ENCODE measurements at regions not wholly inside any gene's neighbourhood (a gene's known extent, or its start where the extent isn't known, plus 50 kb on each side); places are given as distances from the start of the nearest gene placed in this dataset.

- H3K4me2 ChIP-seq (ENCODE audit: low read length) = peak overlapping the region; percentile 55
- H3K9me3 ChIP-seq (ENCODE audit: low read length) = no peaks in the 10 kb centered on the region
- H3K4me3 ChIP-seq (ENCODE audit: low read length) = peak overlapping the region; percentile 37
- H3K9me2 ChIP-seq (ENCODE audit: insufficient read depth, low read length) = no peaks in the 10 kb centered on the region
- no peaks in the 10 kb centered on the region for H3K36me3 ChIP-seq (ENCODE audit: insufficient read depth, low read length)
- TF ChIP-seq TAF1 (IDR thresholded peaks at IDR 0.05; ENCODE audit: low read depth) (no peak), SMC3 (conservative IDR thresholded peaks at IDR 0.05; ENCODE audit: poor library complexity) (no peak), EZH2 (IDR thresholded peaks at IDR 0.05; ENCODE audit: borderline replicate concordance, insufficient read depth, low read length, poor library complexity, severe bottlenecking) (no peak), RAD21 (conservative IDR thresholded peaks at IDR 0.05) (peak; percentile 21), MXI1 (conservative IDR thresholded peaks at IDR 0.05; ENCODE audit: poor library complexity, severe bottlenecking) (no peak), CTCF (IDR thresholded peaks at IDR 0.05; ENCODE audit: poor library complexity, severe bottlenecking) (no peak), REST (IDR thresholded peaks at IDR 0.05; ENCODE audit: borderline replicate concordance) (peak; percentile 47), POLR2AphosphoS5 (IDR thresholded peaks at IDR 0.05) (peak; percentile 45), EP300 (conservative IDR thresholded peaks at IDR 0.05; ENCODE audit: poor library complexity, severe bottlenecking) (peak; percentile 79)
- peak overlapping the region; percentile 8 for H3K9ac ChIP-seq (ENCODE audit: low read length)
- H3F3A ChIP-seq (ENCODE audit: insufficient read depth, low read length, poor library complexity, severe bottlenecking) = no peaks in the 10 kb centered on the region
- H2AFZ ChIP-seq (ENCODE audit: low read depth, low read length) = no peak overlapping the region
- H3K27me3 ChIP-seq (ENCODE audit: insufficient read depth, low read depth, low read length) = no peaks in the 10 kb centered on the region
- H4K20me1 ChIP-seq (ENCODE audit: insufficient read depth) = no peaks in the 10 kb centered on the region
- H3K27ac ChIP-seq (ENCODE audit: low read length) = peak overlapping the region; percentile 77
- H3K79me2 ChIP-seq (replicated peaks; ENCODE audit: insufficient read depth, low read length) = no peaks in the 10 kb centered on the region
These were observed 141.7 kb upstream of the GPR149 start for GRCh38 chr3:154571553-154572226.

GRCh38 chr3:154568064-154568463 lies 138.1 kb upstream of the GPR149 start:
- Histone ChIP-seq H3F3A (ENCODE audit: insufficient read depth, low read length, poor library complexity, severe bottlenecking) (no peaks in the 10 kb centered on the region), H3K9ac (ENCODE audit: low read length) (no peak overlapping the region), H3K79me2 (replicated peaks; ENCODE audit: insufficient read depth, low read length) (no peaks in the 10 kb centered on the region), H2AFZ (ENCODE audit: low read depth, low read length) (no peak overlapping the region), H3K9me3 (ENCODE audit: low read length) (no peaks in the 10 kb centered on the region), H3K27ac (ENCODE audit: low read length) (peak overlapping the region; percentile 64), H4K20me1 (ENCODE audit: insufficient read depth) (no peaks in the 10 kb centered on the region), H3K4me2 (ENCODE audit: low read length) (no peak overlapping the region), H3K27me3 (ENCODE audit: insufficient read depth, low read depth, low read length) (no peaks in the 10 kb centered on the region), H3K36me3 (ENCODE audit: insufficient read depth, low read length) (no peaks in the 10 kb centered on the region), H3K9me2 (ENCODE audit: insufficient read depth, low read length) (no peaks in the 10 kb centered on the region), H3K4me3 (ENCODE audit: low read length) (no peak overlapping the region)
- TF ChIP-seq CTCF (IDR thresholded peaks at IDR 0.05; ENCODE audit: poor library complexity, severe bottlenecking) = no peak

Measured in neural cell (in vitro differentiated cells).